H9 (cell line): ENCODE measurements at regions not wholly inside any gene's neighbourhood (a gene's known extent, or its start where the extent isn't known, plus 50 kb on each side); places are given as distances from the start of the nearest gene placed in this dataset.

Experiments used
- DNase-seq: peaks from one replicate; pipeline ENCODE4 v3.0.0-alpha.2; 2017
- H2AFZ ChIP-seq: one replicate; pipeline ENCODE4 v1.6.1; 2013; ENCODE audit warnings: mild to moderate bottlenecking, low read length, control low read depth, moderate library complexity
- H2AK5ac ChIP-seq: 2 replicates; pipeline ENCODE4 v1.6.1; 2013; ENCODE audit warnings: low read length, control low read depth, mixed read lengths; ENCODE audit not compliant: insufficient read length
- H2BK120ac ChIP-seq: one replicate; pipeline ENCODE4 v1.6.1; 2013; ENCODE audit warnings: low read depth, mild to moderate bottlenecking, low read length, control low read depth, inconsistent platforms; ENCODE audit not compliant: poor library complexity, severe bottlenecking
- H2BK12ac ChIP-seq: 2 replicates; pipeline ENCODE4 v1.6.1; 2013; ENCODE audit warnings: low read length, control low read depth, mixed read lengths, low read depth; ENCODE audit not compliant: insufficient read length
- H2BK15ac ChIP-seq: 2 replicates; pipeline ENCODE4 v1.6.1; 2013; ENCODE audit warnings: low read depth, low read length, control low read depth
- H2BK20ac ChIP-seq: one replicate; pipeline ENCODE4 v1.6.1; 2013; ENCODE audit warnings: low read depth, mild to moderate bottlenecking, low read length, control low read depth, inconsistent platforms; ENCODE audit not compliant: poor library complexity, severe bottlenecking
- H2BK5ac ChIP-seq: 2 replicates; pipeline ENCODE4 v1.6.1; 2013; ENCODE audit warnings: low read length, control low read depth, mixed read lengths; ENCODE audit not compliant: insufficient read length
- H3K14ac ChIP-seq: 2 replicates; pipeline ENCODE4 v1.6.1; 2013; ENCODE audit warnings: low read length, control low read depth; ENCODE audit not compliant: insufficient read depth
- H3K18ac ChIP-seq: 2 replicates; pipeline ENCODE4 v1.6.1; 2013; ENCODE audit warnings: low read depth, mild to moderate bottlenecking, mixed read lengths, low read length, control low read depth; ENCODE audit not compliant: insufficient read length
- H3K23ac ChIP-seq: 2 replicates; pipeline ENCODE4 v1.6.1; 2013; ENCODE audit warnings: low read length, control low read depth, mixed read lengths, low read depth; ENCODE audit not compliant: insufficient read length
- H3K23me2 ChIP-seq: 2 replicates; pipeline ENCODE4 v1.6.1; 2013; ENCODE audit warnings: low read depth, mild to moderate bottlenecking, mixed read lengths, low read length, control low read depth; ENCODE audit not compliant: insufficient read length, poor library complexity, severe bottlenecking
- H3K27ac ChIP-seq: 2 replicates; pipeline ENCODE4 v1.5.1; 2013; ENCODE audit warnings: low read length, control low read depth, mixed read lengths, low read depth; ENCODE audit not compliant: insufficient read length
- H3K27me3 ChIP-seq: 2 replicates; pipeline ENCODE4 v1.6.1; 2013; ENCODE audit warnings: low read length, control low read depth, inconsistent platforms; ENCODE audit not compliant: insufficient read depth
- H3K4ac ChIP-seq: 2 replicates; pipeline ENCODE4 v1.6.1; 2013; ENCODE audit warnings: low read depth, mild to moderate bottlenecking, control low read depth, inconsistent platforms, low read length, moderate library complexity
- H3K4me1 ChIP-seq: 2 replicates; pipeline ENCODE4 v1.6.1; 2013; ENCODE audit warnings: low read length, control low read depth, inconsistent platforms; ENCODE audit not compliant: insufficient read depth
- H3K4me2 ChIP-seq: 2 replicates; pipeline ENCODE4 v1.6.1; 2013; ENCODE audit warnings: low read length, control low read depth, mixed read lengths; ENCODE audit not compliant: insufficient read length, insufficient read depth
- H3K56ac ChIP-seq: 2 replicates; pipeline ENCODE4 v1.6.1; 2013; ENCODE audit warnings: low read depth, mild to moderate bottlenecking, mixed read lengths, low read length, control low read depth; ENCODE audit not compliant: insufficient read length
- H3K79me1 ChIP-seq: 2 replicates; pipeline ENCODE4 v1.6.1; 2013; ENCODE audit warnings: low read depth, mild to moderate bottlenecking, moderate library complexity, low read length, control low read depth, inconsistent platforms; ENCODE audit not compliant: insufficient read depth, poor library complexity, severe bottlenecking
- H3K79me2 ChIP-seq: 2 replicates; pipeline ENCODE4 v1.6.1; 2013; ENCODE audit warnings: low read length, control low read depth, inconsistent platforms; ENCODE audit not compliant: insufficient read depth
- H3K9ac ChIP-seq: 2 replicates; pipeline ENCODE4 v1.6.1; 2013; ENCODE audit warnings: low read length, control low read depth, mixed read lengths; ENCODE audit not compliant: insufficient read length; ENCODE audit errors: extremely low read depth
- H3K9me3 ChIP-seq: one replicate; pipeline ENCODE4 v1.6.1; 2013; ENCODE audit warnings: low read depth, low read length, inconsistent platforms; ENCODE audit not compliant: control insufficient read depth
- H3T11ph ChIP-seq: one replicate; pipeline ENCODE4 v1.6.1; 2013; ENCODE audit warnings: mild to moderate bottlenecking, low read length, control low read depth, inconsistent platforms
- H4K20me1 ChIP-seq: one replicate; pipeline ENCODE4 v1.6.1; 2013; ENCODE audit not compliant: control insufficient read depth, insufficient read length, insufficient read depth
- H4K5ac ChIP-seq: 2 replicates; pipeline ENCODE4 v1.6.1; 2013; ENCODE audit warnings: low read depth, mild to moderate bottlenecking, mixed read lengths, low read length, control low read depth; ENCODE audit not compliant: insufficient read length
- H4K8ac ChIP-seq: replicated peaks from 2 replicates; pipeline ENCODE4 v1.6.1; 2013; ENCODE audit warnings: low read length, control low read depth, mixed read lengths, low read depth; ENCODE audit not compliant: insufficient read length
- H4K91ac ChIP-seq: 2 replicates; pipeline ENCODE4 v1.6.1; 2013; ENCODE audit warnings: low read depth, mild to moderate bottlenecking, moderate library complexity, mixed read lengths, low read length, control low read depth; ENCODE audit not compliant: insufficient read length
- H3K27ac Mint-ChIP-seq, 3 experiments: 2 replicates in 2 of 3; 3 replicates in 1 of 3; pipeline ENCODE4 v1.8.0; 2020 to 2021; ENCODE audit warnings: mixed read lengths in 3 of 3, mild to moderate bottlenecking in 1 of 3, moderate library complexity in 1 of 3
- H3K27me3 Mint-ChIP-seq: 2 replicates; pipeline ENCODE4 v1.8.0; 2021; ENCODE audit warnings: low read depth, mild to moderate bottlenecking, moderate library complexity, mixed read lengths
- H3K36me3 Mint-ChIP-seq, 3 experiments: 2 replicates in 2 of 3; 3 replicates in 1 of 3; pipeline ENCODE4 v1.8.0; 2020 to 2021; ENCODE audit warnings: low read depth in 3 of 3, mixed read lengths in 3 of 3; ENCODE audit not compliant: insufficient read depth in 1 of 3
- H3K4me1 Mint-ChIP-seq, 2 experiments: 2 replicates each; pipeline ENCODE4 v1.8.0; 2020; ENCODE audit warnings: mixed read lengths in 2 of 2
- H3K4me3 Mint-ChIP-seq, 2 experiments: 2 replicates in 1 of 2; 3 replicates in 1 of 2; pipeline ENCODE4 v1.8.0; 2020 to 2021; ENCODE audit warnings: mild to moderate bottlenecking in 2 of 2, mixed read lengths in 2 of 2, moderate library complexity in 1 of 2
- H3K9me3 Mint-ChIP-seq, 2 experiments: 2 replicates in 1 of 2; 3 replicates in 1 of 2; pipeline ENCODE4 v1.8.0; 2020; ENCODE audit warnings: mild to moderate bottlenecking in 2 of 2, mixed read lengths in 2 of 2, moderate library complexity in 1 of 2
- CTCF ChIP-seq: fragments of 200-600 bp; sonication (generic); conservative IDR thresholded peaks from 3 replicates; pipeline ENCODE4 v1.8.0; 2021; ENCODE audit warnings: antibody characterized with exemption, mild to moderate bottlenecking
- WGBS: extraction: QIAGEN DNeasy Blood & Tissue Kit; methylation state at CpG from one replicate; pipeline ENCODE4 v1.1.7; 2013; ENCODE audit warnings: missing lambda C conversion rate, low lambda C conversion rate, mixed read lengths; ENCODE audit not compliant: insufficient read length; ENCODE audit errors: extremely low coverage; 5-methylcytosine and 5-hydroxymethylcytosine counted together

GRCh38 chr17:69809331-69809730, 265.7 kb upstream of the KCNJ16 start:
- no peak overlapping the region for H4K5ac ChIP-seq
- no peaks in the 10 kb centered on the region for H4K20me1 ChIP-seq
- no peak for TF ChIP-seq CTCF
- H2BK15ac ChIP-seq = no peak overlapping the region
- H2BK12ac ChIP-seq = no peak overlapping the region
- no peak overlapping the region for H3K9ac ChIP-seq
- H3K23me2 ChIP-seq = no peaks in the 10 kb centered on the region
- no peak overlapping the region for H2AFZ ChIP-seq
- DNase-seq = no peak
- H4K91ac ChIP-seq = no peak overlapping the region
- Mint-ChIP-seq H3K36me3 (peaks cover 0 to 2% (median 0%) of the 10 kb centered on the region in 3 experiments; a peak in 1 of 7 replicates), H3K9me3 (no peaks in the 10 kb centered on the region), H3K4me1 (no peaks in the 10 kb centered on the region), H3K27me3 (no peaks in the 10 kb centered on the region), H3K27ac (no peak overlapping the region), H3K4me3 (no peak overlapping the region)
- H3K27ac ChIP-seq = no peak overlapping the region
- no peak overlapping the region for H4K8ac ChIP-seq
- no peak overlapping the region for H3K23ac ChIP-seq
- H3K18ac ChIP-seq = no peak overlapping the region
- H3K4me1 ChIP-seq = no peaks in the 10 kb centered on the region
- H3T11ph ChIP-seq = no peak overlapping the region
- no peak overlapping the region for H3K56ac ChIP-seq
- no peaks in the 10 kb centered on the region for H3K9me3 ChIP-seq
- H2BK20ac ChIP-seq = no peak overlapping the region
- H3K14ac ChIP-seq = no peak overlapping the region
- no peak overlapping the region for H3K4ac ChIP-seq
- H3K27me3 ChIP-seq = no peaks in the 10 kb centered on the region
- WGBS = no CpG with 5 or more reads among the region's 1 CpG
- H3K79me1 ChIP-seq = no peaks in the 10 kb centered on the region
- no peak overlapping the region for H3K4me2 ChIP-seq
- H2BK120ac ChIP-seq = no peak overlapping the region
- H3K79me2 ChIP-seq = no peaks in the 10 kb centered on the region
- H2BK5ac ChIP-seq = no peak overlapping the region
- no peak overlapping the region for H2AK5ac ChIP-seq
